Fibroblast of peridontal ligament (primary cell): ENCODE measurements at regions not wholly inside any gene's neighbourhood (a gene's known extent, or its start where the extent isn't known, plus 50 kb on each side); places are given as distances from the start of the nearest gene placed in this dataset.
"Not testable (repeated sequence)": the region's sequence is repeated elsewhere in the genome, so short reads cannot be mapped to it uniquely, and the experiment has no call there.

Experiments used
- DNase-seq: peaks from one replicate; pipeline ENCODE4 v3.0.0-alpha.2; 2010; ENCODE audit errors: extremely low read depth

- DNase-seq, result no peak
Observed at GRCh38 chr5:105054406-105054805, 1491.8 kb upstream of the NUDT12 start.

- no peak for DNase-seq
Observed at GRCh38 chr5:105042623-105043022, 1480.0 kb upstream of the NUDT12 start.

- not testable (repeated sequence) for DNase-seq
Observed at GRCh38 chr5:105036814-105037213, 1474.2 kb upstream of the NUDT12 start.

DNA sequence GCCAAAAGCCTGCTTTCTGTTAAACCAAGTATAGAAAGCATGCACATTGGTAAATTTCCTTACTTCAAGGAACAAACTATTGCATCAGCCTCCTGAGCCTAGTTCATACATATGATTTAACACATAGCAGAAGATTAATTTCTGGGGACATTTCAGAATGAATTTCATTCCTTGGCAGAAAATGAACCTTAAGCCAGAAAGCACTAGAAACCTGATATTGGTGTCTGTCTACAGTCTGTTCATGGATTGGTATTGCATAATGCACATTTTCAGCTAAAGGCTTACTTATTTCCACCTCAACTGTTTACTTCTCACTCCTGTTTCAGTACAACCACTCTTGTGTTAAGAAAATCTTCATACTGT, 1471.8 kb upstream of the NUDT12 start:
- peak; percentile 57 for DNase-seq

GRCh38 chr5:105033637-105034400, 1471.2 kb upstream of the NUDT12 start:
- no peak for DNase-seq

DNA sequence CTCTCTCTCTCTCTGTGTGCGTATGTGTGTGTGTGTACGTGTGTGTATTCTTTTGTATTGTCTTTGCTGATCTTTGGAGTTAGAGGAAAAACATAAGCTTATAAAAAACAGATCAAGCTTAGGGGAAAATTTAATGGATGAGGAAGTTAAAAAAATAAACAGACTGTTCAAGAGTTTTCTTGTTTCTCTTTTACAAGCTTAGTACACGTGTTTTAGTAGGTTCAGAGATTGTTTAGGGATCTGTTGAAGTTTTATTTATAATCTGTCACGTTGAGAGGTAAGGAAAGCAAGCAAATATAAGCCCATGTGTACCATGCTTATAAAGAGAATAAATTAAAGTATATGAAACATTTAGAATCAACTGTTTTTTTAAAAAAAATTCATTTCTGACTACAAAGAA, 1470.3 kb upstream of the NUDT12 start:
- DNase-seq, result no peak

DNA sequence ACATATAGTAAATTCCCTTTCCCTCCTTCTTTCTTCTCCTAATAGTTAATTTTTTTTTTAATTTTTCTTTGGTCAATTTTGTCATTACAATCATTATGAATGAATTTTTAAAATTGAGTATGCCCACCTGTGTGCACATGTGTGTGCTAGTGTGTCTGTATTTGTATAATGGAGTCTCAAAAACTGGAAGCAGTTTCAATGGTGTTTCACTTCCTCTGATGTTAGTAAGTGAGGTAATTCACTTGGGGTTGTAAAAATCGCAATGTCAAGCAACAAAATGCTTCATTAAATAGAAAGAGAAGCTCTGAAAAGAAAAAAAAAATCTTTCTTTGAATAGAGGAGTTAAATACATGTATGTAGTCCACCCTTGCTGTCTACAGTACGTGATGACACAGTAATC, 1467.6 kb upstream of the NUDT12 start:
- no peak for DNase-seq

DNA sequence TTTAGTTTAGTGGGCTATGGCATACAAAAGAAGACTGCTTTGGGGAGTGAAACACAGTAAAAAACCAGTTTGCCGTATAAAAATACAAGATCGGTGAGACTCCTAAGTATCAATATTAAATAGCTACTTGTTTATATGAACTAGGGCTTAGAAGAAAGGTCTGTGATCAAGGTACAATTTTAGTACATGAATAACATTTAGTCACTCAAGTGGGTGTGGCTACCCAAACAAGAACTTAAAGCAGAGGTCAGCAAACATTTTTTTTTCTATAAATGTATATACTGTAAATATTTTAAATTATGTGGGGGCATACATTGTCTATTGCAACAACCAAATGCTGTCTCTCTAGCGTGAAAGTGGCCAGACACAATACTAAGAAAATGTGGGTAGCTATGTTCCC, 1452.5 kb upstream of the NUDT12 start:
- no peak for DNase-seq

- no peak for DNase-seq
Observed at GRCh38 chr5:104998572-104998971, 1436.0 kb upstream of the NUDT12 start.

- DNase-seq, result no peak
Observed at GRCh38 chr5:104998169-104998568, 1435.6 kb upstream of the NUDT12 start.

GRCh38 chr5:104987074-104987473, 1424.5 kb upstream of the NUDT12 start:
- DNase-seq, result no peak

DNA sequence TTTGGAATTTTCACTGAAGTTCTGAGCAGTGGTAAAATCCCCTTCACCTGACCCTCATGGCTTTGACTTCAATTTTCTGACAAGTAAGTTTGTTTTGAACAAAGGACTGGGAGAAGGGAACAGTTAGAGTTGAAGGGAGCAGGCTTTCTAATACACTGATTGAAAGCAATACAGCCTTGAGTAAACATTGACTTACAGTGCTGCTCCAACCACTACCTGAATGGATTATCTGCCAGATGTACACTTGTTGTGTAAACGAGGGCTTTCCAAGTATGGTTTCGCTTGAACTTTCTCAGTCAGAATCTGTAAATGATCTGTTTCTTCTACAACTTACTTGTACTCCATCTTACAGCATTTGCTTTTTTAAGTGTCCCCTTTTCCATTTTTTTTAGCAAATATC, 1414.9 kb upstream of the NUDT12 start:
- no peak for DNase-seq

GRCh38 chr5:104967806-104968410, 1405.3 kb upstream of the NUDT12 start:
- no peak for DNase-seq

- DNase-seq, result no peak
Observed at GRCh38 chr5:104965006-104965405, 1402.4 kb upstream of the NUDT12 start.

GRCh38 chr5:104955479-104955878, 1392.9 kb upstream of the NUDT12 start:
- no peak for DNase-seq

DNA sequence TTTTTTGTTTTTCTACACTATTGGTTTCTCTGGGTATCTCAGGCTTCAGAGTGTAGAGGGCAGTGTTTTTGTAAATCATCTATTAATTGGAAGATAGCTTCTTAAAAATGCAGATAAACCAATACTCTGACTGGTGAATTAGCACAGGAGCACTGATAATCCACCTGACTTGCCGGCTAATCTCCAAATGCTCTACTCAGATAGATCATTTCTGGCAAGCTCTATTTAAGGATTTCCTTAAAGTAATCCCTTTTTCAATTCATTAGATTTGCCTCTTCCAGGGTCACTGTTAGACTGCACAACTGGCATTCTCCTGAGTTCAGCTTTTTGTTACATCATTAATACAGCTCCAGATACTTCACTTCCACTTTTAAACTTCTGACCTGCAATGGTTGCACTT, 1390.3 kb upstream of the NUDT12 start:
- no peak for DNase-seq

- no peak for DNase-seq
Observed at GRCh38 chr5:104951829-104952228, 1389.2 kb upstream of the NUDT12 start.

DNA sequence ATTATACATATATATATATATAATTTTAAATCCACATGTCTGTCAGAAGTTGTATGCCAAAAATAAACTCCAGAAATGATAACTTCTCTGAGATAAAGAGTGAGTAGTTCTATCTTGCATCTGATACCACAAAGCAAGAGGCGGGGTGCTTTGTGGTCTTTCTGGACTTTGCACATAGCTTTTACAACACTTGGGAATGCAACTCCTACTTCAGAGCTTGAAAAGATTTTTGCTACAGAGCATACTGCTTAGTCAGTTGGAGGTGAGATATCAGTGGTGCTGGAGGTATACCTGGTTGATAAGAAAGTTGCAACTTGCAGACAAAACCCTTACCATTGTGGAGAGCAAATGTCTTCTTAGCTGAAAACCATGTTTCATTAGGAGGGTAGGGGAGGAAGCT, 1384.5 kb upstream of the NUDT12 start:
- no peak for DNase-seq

- DNase-seq, result no peak
Observed at GRCh38 chr5:104942735-104943134, 1380.1 kb upstream of the NUDT12 start.

- no peak for DNase-seq
Observed at GRCh38 chr5:104941030-104941645, 1378.5 kb upstream of the NUDT12 start.

DNA sequence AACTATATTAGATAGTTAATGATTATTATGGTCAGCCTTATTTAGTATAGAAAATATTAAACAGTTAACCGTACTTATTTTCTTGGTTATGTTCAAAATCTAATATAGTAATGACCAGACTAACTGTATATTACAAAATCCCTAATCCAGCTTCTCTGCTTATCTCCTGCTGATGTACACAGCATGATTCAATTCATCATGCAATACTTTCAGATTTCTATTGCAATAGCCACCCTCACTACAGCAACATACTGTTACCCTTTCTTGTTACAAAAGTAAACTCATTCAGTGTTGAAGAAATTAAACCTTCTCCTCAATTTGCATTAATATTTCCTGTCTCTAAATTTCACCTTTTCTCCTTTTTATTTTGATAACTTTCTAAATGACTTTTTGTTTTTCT, 1375.0 kb upstream of the NUDT12 start:
- DNase-seq, result peak; percentile 1

GRCh38 chr5:104932431-104932830, 1369.8 kb upstream of the NUDT12 start:
- DNase-seq, result no peak

- DNase-seq, result no peak
Observed at GRCh38 chr5:104928906-104929520, 1366.4 kb upstream of the NUDT12 start.
